ENCODE measurements at regions not wholly inside any gene's neighbourhood (a gene's known extent, or its start where the extent isn't known, plus 50 kb on each side); places are given as distances from the start of the nearest gene placed in this dataset.

- ATAC-seq (no peak), DNase-seq (no peak)
- Mint-ChIP-seq H3K4me1 (ENCODE audit: low read depth) (no peaks in the 10 kb centered on the region), H3K27me3 (ENCODE audit: low read depth) (no peaks in the 10 kb centered on the region), H3K9me3 (no peaks in the 10 kb centered on the region), H3K36me3 (ENCODE audit: insufficient read depth) (no peaks in the 10 kb centered on the region), H3K4me3 (no peak overlapping the region)
Observed at GRCh38 chr6:169315830-169316614, 62.4 kb upstream of the THBS2 start.

GRCh38 chr6:169313347-169314010 is 59.8 kb upstream of the THBS2 start:
- Mint-ChIP-seq H3K4me1 (ENCODE audit: low read depth) (no peaks in the 10 kb centered on the region), H3K4me3 (no peak overlapping the region), H3K36me3 (ENCODE audit: insufficient read depth) (no peaks in the 10 kb centered on the region), H3K9me3 (no peaks in the 10 kb centered on the region), H3K27me3 (ENCODE audit: low read depth) (no peaks in the 10 kb centered on the region)
- no peak for DNase-seq
- ATAC-seq = no peak

- Mint-ChIP-seq H3K36me3 (ENCODE audit: insufficient read depth) (no peaks in the 10 kb centered on the region), H3K9me3 (no peaks in the 10 kb centered on the region), H3K4me3 (no peak overlapping the region), H3K27me3 (ENCODE audit: low read depth) (no peaks in the 10 kb centered on the region), H3K4me1 (ENCODE audit: low read depth) (no peaks in the 10 kb centered on the region)
- DNase-seq (no peak), ATAC-seq (no peak)
Observed at GRCh38 chr6:169312658-169313346, 59.2 kb upstream of the THBS2 start.

- Mint-ChIP-seq H3K27me3 (ENCODE audit: low read depth) (no peaks in the 10 kb centered on the region), H3K4me3 (no peak overlapping the region), H3K4me1 (ENCODE audit: low read depth) (no peaks in the 10 kb centered on the region), H3K36me3 (ENCODE audit: insufficient read depth) (no peaks in the 10 kb centered on the region), H3K9me3 (no peaks in the 10 kb centered on the region)
- DNase-seq (no peak), ATAC-seq (no peak)
Observed at GRCh38 chr6:169310983-169311382, 57.3 kb upstream of the THBS2 start.
